HCT116 (cell line): ENCODE measurements at regions not wholly inside any gene's neighbourhood (a gene's known extent, or its start where the extent isn't known, plus 50 kb on each side); places are given as distances from the start of the nearest gene placed in this dataset.
"Not testable (repeated sequence)": the region's sequence is repeated elsewhere in the genome, so short reads cannot be mapped to it uniquely, and the experiment has no call there.

ENCODE experiments used
- ATAC-seq: fragments of 200-7000 bp; cut with Tn5 transposase; 2 replicates; pipeline ENCODE4 v1.9.1; 2020; ENCODE audit warnings: mild to moderate bottlenecking, moderate library complexity
- BruUV-seq: library from RNA; stranded (reverse); fragments of 400-500 nt; replicated peaks from 2 replicates; lab custom pipeline; 2021; lab: Mats Ljungman, UMichigan
- CTCF ChIA-PET: fragments of 300-600 bp; sonication (Branson Sonifier 250); formaldehyde crosslinking; loops from one replicate; lab custom pipeline; 2021; ENCODE audit warnings: antibody characterized with exemption; lab: Charles Lee
- POLR2A ChIA-PET: fragments of 300-600, 350-600 bp; sonication (Branson Sonifier 250); formaldehyde crosslinking; loops from one replicate; lab custom pipeline; 2021; ENCODE audit warnings: antibody characterized with exemption; lab: Charles Lee
- RAD21 ChIA-PET, 2 experiments: fragments of 300-600 bp; sonication (Branson Sonifier 250); formaldehyde crosslinking; loops; one replicate each; lab custom pipeline; 2023; ENCODE audit warnings: low total read pairs in 2 of 2; ENCODE audit not compliant: uncharacterized antibody in 2 of 2, unreplicated experiment in 2 of 2, low non-redundant PET in 1 of 2; lab: Charles Lee
- DNase-seq: peaks from one replicate; pipeline ENCODE4 v3.0.0-alpha.2; 2010; ENCODE audit warnings: low read depth, low spot score
- H2AFZ ChIP-seq: fragments of 200-600 bp; shearing (Covaris generic), sonication (generic); 2 replicates; pipeline ENCODE4 v1.6.1; 2017; ENCODE audit warnings: low read depth, mixed run types, mixed read lengths, antibody characterized with exemption, low read length; ENCODE audit not compliant: poor library complexity, severe bottlenecking
- H3K27ac ChIP-seq: 2 replicates; pipeline ENCODE4 v1.5.1; 2012; ENCODE audit warnings: low read depth, low read length
- H3K27me3 ChIP-seq: fragments of 200-600 bp; sonication (generic); 2 replicates; pipeline ENCODE4 v1.6.1; 2016; ENCODE audit warnings: mixed run types, low read length, mixed read lengths; ENCODE audit not compliant: insufficient read depth
- H3K36me3 ChIP-seq, 2 experiments: fragments of 200-500 bp in 1 of 2; fragments of 200-600 bp in 1 of 2; sonication (Bioruptor generic) in 1 of 2; sonication (generic) in 1 of 2; 2 replicates each; pipeline versions ENCODE4 v1.5.1 to v1.6.1; 2014 to 2016; ENCODE audit warnings: low read length in 2 of 2, inconsistent platforms in 1 of 2, mixed read lengths in 1 of 2, mixed run types in 1 of 2; ENCODE audit not compliant: insufficient read depth in 2 of 2, control insufficient read depth in 1 of 2
- H3K4me1 ChIP-seq, 2 experiments: fragments of 200-600 bp in 1 of 2; sonication (generic) in 1 of 2; 2 replicates each; pipeline versions ENCODE4 v1.5.1 to v1.6.1; 2012 to 2017; ENCODE audit warnings: low read length in 2 of 2, inconsistent platforms in 1 of 2, mild to moderate bottlenecking in 1 of 2, mixed read lengths in 1 of 2, mixed run types in 1 of 2, moderate library complexity in 1 of 2; ENCODE audit not compliant: insufficient read depth in 2 of 2, control insufficient read depth in 1 of 2
- H3K4me2 ChIP-seq: fragments of 200-600 bp; sonication (generic); 2 replicates; pipeline ENCODE4 v1.6.1; 2017; ENCODE audit warnings: mixed run types, low read length, mixed read lengths
- H3K4me3 ChIP-seq, 2 experiments: fragments of 200-600 bp in 1 of 2; sonication (generic) in 1 of 2; replicated peaks in 1 of 2; 2 replicates each; pipeline ENCODE4 v1.5.1; 2011 to 2016; ENCODE audit warnings: low read length in 2 of 2, control low read depth in 1 of 2, low read depth in 1 of 2, mild to moderate bottlenecking in 1 of 2, mixed read lengths in 1 of 2, mixed run types in 1 of 2
- H3K79me2 ChIP-seq: fragments of 200-600 bp; sonication (generic); 2 replicates; pipeline ENCODE4 v1.6.1; 2017; ENCODE audit warnings: mild to moderate bottlenecking, mixed run types, low read length, moderate library complexity, mixed read lengths; ENCODE audit not compliant: insufficient read depth
- H3K9ac ChIP-seq: fragments of 200-600 bp; sonication (generic); 2 replicates; pipeline ENCODE4 v1.6.1; 2016; ENCODE audit warnings: low read length, mixed read lengths
- H3K9me2 ChIP-seq: fragments of 200-600 bp; sonication (generic), shearing (Covaris generic); 2 replicates; pipeline ENCODE4 v1.6.1; 2017; ENCODE audit warnings: mixed run types, mild to moderate bottlenecking, moderate library complexity; ENCODE audit not compliant: insufficient read depth
- H3K9me3 ChIP-seq, 2 experiments: fragments of 200-500 bp in 1 of 2; fragments of 200-600 bp in 1 of 2; sonication (Bioruptor generic) in 1 of 2; sonication (generic) in 1 of 2; 2 replicates each; pipeline ENCODE4 v1.6.1; 2014 to 2017; ENCODE audit warnings: low read length in 2 of 2, mixed read lengths in 2 of 2, inconsistent platforms in 1 of 2, low read depth in 1 of 2, mild to moderate bottlenecking in 1 of 2, mixed run types in 1 of 2, moderate library complexity in 1 of 2; ENCODE audit not compliant: control insufficient read depth in 1 of 2, insufficient read depth in 1 of 2
- H4K20me1 ChIP-seq: fragments of 200-600 bp; sonication (generic), shearing (Covaris generic); 2 replicates; pipeline ENCODE4 v1.6.1; 2017; ENCODE audit warnings: mixed run types, mild to moderate bottlenecking, moderate library complexity; ENCODE audit not compliant: insufficient read depth
- CEBPB ChIP-seq: IDR thresholded peaks from 2 replicates; pipeline ENCODE4 v1.6.1; 2012; ENCODE audit warnings: low read depth
- MAX ChIP-seq: IDR thresholded peaks from 2 replicates; pipeline ENCODE4 v1.6.1; 2012
- POLR2A ChIP-seq: IDR thresholded peaks from 2 replicates; pipeline ENCODE4 v1.7.0; 2011; ENCODE audit warnings: borderline replicate concordance; ENCODE audit not compliant: insufficient read depth, insufficient read length; ENCODE audit errors: extremely low read depth
- RAD21 ChIP-seq: IDR thresholded peaks from 2 replicates; pipeline ENCODE4 v1.6.1; 2012; ENCODE audit warnings: low read depth, mild to moderate bottlenecking
- SRF ChIP-seq: IDR thresholded peaks from 2 replicates; pipeline ENCODE4 v1.6.1; 2012; ENCODE audit warnings: low read depth
- ZFX ChIP-seq: fragments of 450-650 bp; IDR thresholded peaks from 2 replicates; pipeline ENCODE4 v1.6.1; 2017
- intact Hi-C: fragments of 100-400 bp; cut with micrococcal nuclease; formaldehyde crosslinking; loops from 2 replicates; pipeline ENCODE4 v1.10.0; 2022

- BruUV-seq = no TSS peak
- no peak overlapping the region for H3K27ac ChIP-seq
- RAD21 ChIA-PET = no interaction called here
- H3K9me2 ChIP-seq = no peaks in the 10 kb centered on the region
- no peaks in the 10 kb centered on the region for H3K4me1 ChIP-seq
- H3K4me3 ChIP-seq = no peak overlapping the region
- no peak overlapping the region for H2AFZ ChIP-seq
- no peaks in the 10 kb centered on the region for H4K20me1 ChIP-seq
- CTCF ChIA-PET = no interaction called here
- ATAC-seq = no peak
- H3K27me3 ChIP-seq = peaks cover 28% of the 10 kb centered on the region
- H3K9ac ChIP-seq = no peak overlapping the region
- H3K79me2 ChIP-seq = no peaks in the 10 kb centered on the region
- intact Hi-C loops = no loop called here
- H3K4me2 ChIP-seq = no peak overlapping the region
- no peak for DNase-seq
- TF ChIP-seq RAD21 = no peak
- TF ChIP-seq CEBPB = no peak
- no peak for TF ChIP-seq SRF
- no peak for TF ChIP-seq MAX
- TF ChIP-seq ZFX = no peak
- TF ChIP-seq POLR2A = no peak
- H3K36me3 ChIP-seq = no peaks in the 10 kb centered on the region
- POLR2A ChIA-PET = no interaction called here
- H3K9me3 ChIP-seq = no peaks in the 10 kb centered on the region
These were observed 69.1 kb downstream of the KBTBD8 start for GRCh38 chr3:67067251-67067650.

DNA sequence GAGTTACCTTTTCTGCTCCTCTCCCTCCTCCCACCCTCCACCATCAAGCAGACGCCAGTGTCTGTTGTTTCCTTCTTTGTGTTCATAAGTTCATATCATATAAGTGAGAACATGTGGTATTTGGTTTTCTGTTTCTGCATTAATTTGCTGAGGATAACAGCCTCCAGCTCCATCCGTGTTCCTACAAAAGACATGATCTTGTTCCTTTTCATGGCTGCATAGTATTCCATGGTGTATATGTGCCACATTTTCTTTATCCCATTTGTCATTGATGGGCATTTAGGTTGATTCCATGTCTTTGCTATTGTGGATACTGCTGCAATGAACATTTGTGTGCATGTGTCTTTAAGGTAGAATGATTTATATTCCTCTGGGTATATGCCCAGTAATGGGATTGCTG, 74.5 kb downstream of the KBTBD8 start:
- H3K4me1 ChIP-seq, H3K9ac ChIP-seq, H3K9me2 ChIP-seq, POLR2A ChIA-PET, RAD21 ChIA-PET, CTCF ChIA-PET, BruUV-seq, H3K79me2 ChIP-seq, H3K4me2 ChIP-seq, H2AFZ ChIP-seq, H3K27ac ChIP-seq, ATAC-seq, H3K4me3 ChIP-seq, DNase-seq, intact Hi-C loops, H3K36me3 ChIP-seq, H3K9me3 ChIP-seq, H4K20me1 ChIP-seq: not testable (repeated sequence)
- H3K27me3 ChIP-seq = peaks cover 19% of the 10 kb centered on the region
